ENCODE measurements at regions not wholly inside any gene's neighbourhood (a gene's known extent, or its start where the extent isn't known, plus 50 kb on each side); places are given as distances from the start of the nearest gene placed in this dataset.

DNA sequence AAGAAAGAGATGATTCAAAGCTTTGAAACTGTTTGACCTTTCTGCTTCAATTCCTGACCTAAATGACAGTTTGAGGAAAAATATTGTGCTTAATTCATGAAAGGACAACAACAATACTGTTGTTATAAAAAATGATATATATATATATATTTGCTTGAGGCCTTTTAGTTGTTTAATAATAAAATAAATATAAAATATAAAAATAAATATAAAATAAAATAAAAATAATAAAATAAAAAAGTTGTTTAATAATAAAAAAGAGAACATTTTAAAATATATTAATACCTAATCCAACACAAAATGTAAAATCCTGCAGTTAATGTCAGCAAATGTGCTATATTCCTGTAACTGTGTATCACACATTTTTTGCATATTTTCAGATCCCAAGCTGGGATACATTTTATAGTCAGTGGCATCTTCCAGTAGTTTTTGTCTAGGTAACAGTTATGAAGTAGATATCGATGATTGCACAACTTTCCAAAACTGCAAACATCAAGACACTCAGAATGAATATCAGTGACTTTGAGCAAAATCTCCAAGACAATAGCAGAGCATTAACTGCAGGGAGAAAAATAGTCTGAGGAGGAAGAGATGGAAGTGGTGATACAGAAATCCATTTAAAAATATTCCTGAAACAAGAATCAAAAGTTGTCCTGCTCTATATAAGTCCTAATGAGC lies 375.5 kb upstream of the KLHL1 start:
- TF ChIP-seq, protein P1, sequence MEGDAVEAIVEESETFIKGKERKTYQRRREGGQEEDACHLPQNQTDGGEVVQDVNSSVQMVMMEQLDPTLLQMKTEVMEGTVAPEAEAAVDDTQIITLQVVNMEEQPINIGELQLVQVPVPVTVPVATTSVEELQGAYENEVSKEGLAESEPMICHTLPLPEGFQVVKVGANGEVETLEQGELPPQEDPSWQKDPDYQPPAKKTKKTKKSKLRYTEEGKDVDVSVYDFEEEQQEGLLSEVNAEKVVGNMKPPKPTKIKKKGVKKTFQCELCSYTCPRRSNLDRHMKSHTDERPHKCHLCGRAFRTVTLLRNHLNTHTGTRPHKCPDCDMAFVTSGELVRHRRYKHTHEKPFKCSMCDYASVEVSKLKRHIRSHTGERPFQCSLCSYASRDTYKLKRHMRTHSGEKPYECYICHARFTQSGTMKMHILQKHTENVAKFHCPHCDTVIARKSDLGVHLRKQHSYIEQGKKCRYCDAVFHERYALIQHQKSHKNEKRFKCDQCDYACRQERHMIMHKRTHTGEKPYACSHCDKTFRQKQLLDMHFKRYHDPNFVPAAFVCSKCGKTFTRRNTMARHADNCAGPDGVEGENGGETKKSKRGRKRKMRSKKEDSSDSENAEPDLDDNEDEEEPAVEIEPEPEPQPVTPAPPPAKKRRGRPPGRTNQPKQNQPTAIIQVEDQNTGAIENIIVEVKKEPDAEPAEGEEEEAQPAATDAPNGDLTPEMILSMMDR (IDR thresholded peaks at IDR 0.05), result no peak
- TF ChIP-seq POLR2A (IDR thresholded peaks at IDR 0.05), result no peak
